ENCODE measurements at regions not wholly inside any gene's neighbourhood (a gene's known extent, or its start where the extent isn't known, plus 50 kb on each side); places are given as distances from the start of the nearest gene placed in this dataset.

DNA sequence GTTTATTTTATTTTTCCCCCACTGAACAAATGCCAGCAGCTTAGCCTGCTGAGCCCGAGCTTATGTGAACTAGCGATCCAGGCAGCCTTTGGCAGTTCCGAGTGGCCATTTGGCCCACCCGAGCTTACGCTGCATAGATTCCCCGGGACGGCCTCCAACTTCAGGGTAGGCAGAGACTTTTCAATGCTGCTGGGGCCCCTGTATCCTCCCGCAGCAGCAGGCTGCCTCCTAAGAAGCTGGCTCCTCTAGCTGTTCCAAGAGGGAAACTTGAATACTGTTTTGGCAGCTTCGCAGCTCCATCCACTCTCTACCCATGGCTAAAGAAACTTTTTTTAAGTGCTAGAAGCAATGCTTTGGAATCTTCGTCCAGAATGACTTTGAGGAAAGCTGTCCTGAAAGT, 295.2 kb downstream of the SS18 start:
- Histone ChIP-seq H3K4me1 (ENCODE audit: insufficient read depth) (no peaks in the 10 kb centered on the region), H3K9me3 (ENCODE audit: low read depth) (no peaks in the 10 kb centered on the region), H3K79me2 (no peaks in the 10 kb centered on the region), H3K4me3 (no peak overlapping the region), H2AFZ (no peak overlapping the region), H3K27ac (no peak overlapping the region), H3K36me3 (replicated peaks; ENCODE audit: insufficient read depth, low read depth) (no peaks in the 10 kb centered on the region), H4K20me1 (ENCODE audit: insufficient read depth, poor library complexity, severe bottlenecking) (no peaks in the 10 kb centered on the region), H3K9me2 (replicated peaks; ENCODE audit: insufficient read depth) (no peaks in the 10 kb centered on the region), H3K27me3 (no peaks in the 10 kb centered on the region), H3K4me2 (no peak overlapping the region)
- TF ChIP-seq EZH2 (IDR thresholded peaks at IDR 0.05; ENCODE audit: borderline replicate concordance) (no peak), EZH2phosphoT487 (IDR thresholded peaks at IDR 0.05; ENCODE audit: low read depth, severe bottlenecking, unreplicated experiment) (no peak)
- TF ChIP-seq, protein P1, sequence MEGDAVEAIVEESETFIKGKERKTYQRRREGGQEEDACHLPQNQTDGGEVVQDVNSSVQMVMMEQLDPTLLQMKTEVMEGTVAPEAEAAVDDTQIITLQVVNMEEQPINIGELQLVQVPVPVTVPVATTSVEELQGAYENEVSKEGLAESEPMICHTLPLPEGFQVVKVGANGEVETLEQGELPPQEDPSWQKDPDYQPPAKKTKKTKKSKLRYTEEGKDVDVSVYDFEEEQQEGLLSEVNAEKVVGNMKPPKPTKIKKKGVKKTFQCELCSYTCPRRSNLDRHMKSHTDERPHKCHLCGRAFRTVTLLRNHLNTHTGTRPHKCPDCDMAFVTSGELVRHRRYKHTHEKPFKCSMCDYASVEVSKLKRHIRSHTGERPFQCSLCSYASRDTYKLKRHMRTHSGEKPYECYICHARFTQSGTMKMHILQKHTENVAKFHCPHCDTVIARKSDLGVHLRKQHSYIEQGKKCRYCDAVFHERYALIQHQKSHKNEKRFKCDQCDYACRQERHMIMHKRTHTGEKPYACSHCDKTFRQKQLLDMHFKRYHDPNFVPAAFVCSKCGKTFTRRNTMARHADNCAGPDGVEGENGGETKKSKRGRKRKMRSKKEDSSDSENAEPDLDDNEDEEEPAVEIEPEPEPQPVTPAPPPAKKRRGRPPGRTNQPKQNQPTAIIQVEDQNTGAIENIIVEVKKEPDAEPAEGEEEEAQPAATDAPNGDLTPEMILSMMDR (IDR thresholded peaks at IDR 0.05; ENCODE audit: poor library complexity): no peak
- no peak for DNase-seq (ENCODE audit: low spot score)
- WGBS (ENCODE audit: low lambda C conversion rate, missing lambda C conversion rate): 84% methylated on average over 10 of the region's 10 CpGs

DNA sequence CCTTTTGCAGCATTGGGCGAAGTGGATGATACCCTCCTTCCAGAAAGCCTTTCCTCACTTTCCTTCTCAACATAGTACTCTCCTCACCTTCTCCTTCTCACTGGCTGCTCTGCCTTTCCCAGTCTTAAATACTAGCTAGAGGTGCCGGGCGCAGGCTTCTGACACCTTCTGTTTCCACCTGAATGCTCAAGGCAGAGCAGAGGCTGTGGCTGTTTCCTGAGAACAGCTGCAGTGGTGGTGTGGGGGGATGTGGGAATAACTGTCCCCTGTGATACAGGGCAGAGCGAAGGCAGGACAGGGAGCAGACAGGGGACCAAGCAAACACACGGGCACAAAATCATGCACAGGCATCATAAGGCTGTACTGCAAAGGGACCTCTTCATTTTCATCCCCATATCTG, 303.1 kb downstream of the SS18 start:
- Histone ChIP-seq H3K9me2 (replicated peaks; ENCODE audit: insufficient read depth) (no peaks in the 10 kb centered on the region), H3K4me3 (no peak overlapping the region), H3K27ac (no peak overlapping the region), H3K9me3 (ENCODE audit: low read depth) (no peaks in the 10 kb centered on the region), H4K20me1 (ENCODE audit: insufficient read depth, poor library complexity, severe bottlenecking) (no peaks in the 10 kb centered on the region), H3K4me2 (no peak overlapping the region), H3K36me3 (replicated peaks; ENCODE audit: insufficient read depth, low read depth) (no peaks in the 10 kb centered on the region), H3K79me2 (no peaks in the 10 kb centered on the region), H3K27me3 (no peaks in the 10 kb centered on the region), H3K4me1 (ENCODE audit: insufficient read depth) (no peaks in the 10 kb centered on the region), H2AFZ (no peak overlapping the region)
- no peak for DNase-seq (ENCODE audit: low spot score)
- TF ChIP-seq EZH2 (IDR thresholded peaks at IDR 0.05; ENCODE audit: borderline replicate concordance): no peak
- no peak for TF ChIP-seq EZH2phosphoT487 (IDR thresholded peaks at IDR 0.05; ENCODE audit: low read depth, severe bottlenecking, unreplicated experiment)
- TF ChIP-seq, protein P1 (IDR thresholded peaks at IDR 0.05; ENCODE audit: poor library complexity): no peak
- 96% methylated on average over 5 of the region's 5 CpGs for WGBS (ENCODE audit: low lambda C conversion rate, missing lambda C conversion rate)

DNA sequence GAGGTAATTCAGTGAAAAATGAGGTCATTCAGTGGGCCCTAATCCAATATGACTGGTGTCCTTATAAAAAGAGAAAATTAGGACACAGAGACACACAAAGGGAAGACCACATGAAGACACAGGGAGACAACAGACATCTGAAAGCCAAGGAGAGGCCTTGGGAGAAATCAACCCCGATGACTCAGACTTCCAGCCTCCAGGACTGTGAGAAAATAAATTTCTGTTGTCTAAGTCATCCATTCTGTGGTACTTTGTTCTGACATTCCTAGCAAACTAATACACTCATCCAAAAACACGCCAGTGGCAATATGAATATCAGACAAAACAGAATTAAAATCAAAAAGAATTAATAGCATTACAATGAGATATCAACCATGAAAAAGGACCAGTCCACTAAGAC, 303.7 kb downstream of the SS18 start:
- no peak overlapping the region for H2AFZ ChIP-seq
- 86% methylated on average over 2 of the region's 2 CpGs for WGBS (ENCODE audit: low lambda C conversion rate, missing lambda C conversion rate)
- H3K36me3 ChIP-seq (replicated peaks; ENCODE audit: insufficient read depth, low read depth): no peaks in the 10 kb centered on the region
- no peak overlapping the region for H3K27ac ChIP-seq
- H3K4me3 ChIP-seq: no peak overlapping the region
- H3K4me1 ChIP-seq (ENCODE audit: insufficient read depth): no peaks in the 10 kb centered on the region
- TF ChIP-seq EZH2phosphoT487 (IDR thresholded peaks at IDR 0.05; ENCODE audit: low read depth, severe bottlenecking, unreplicated experiment): no peak
- no peak for TF ChIP-seq EZH2 (IDR thresholded peaks at IDR 0.05; ENCODE audit: borderline replicate concordance)
- TF ChIP-seq, protein P1 (IDR thresholded peaks at IDR 0.05; ENCODE audit: poor library complexity): no peak
- H3K9me3 ChIP-seq (ENCODE audit: low read depth): no peaks in the 10 kb centered on the region
- H3K27me3 ChIP-seq: no peaks in the 10 kb centered on the region
- H3K4me2 ChIP-seq: no peak overlapping the region
- H4K20me1 ChIP-seq (ENCODE audit: insufficient read depth, poor library complexity, severe bottlenecking): no peaks in the 10 kb centered on the region
- H3K9me2 ChIP-seq (replicated peaks; ENCODE audit: insufficient read depth): no peaks in the 10 kb centered on the region
- no peak for DNase-seq (ENCODE audit: low spot score)
- H3K79me2 ChIP-seq: no peaks in the 10 kb centered on the region

DNA sequence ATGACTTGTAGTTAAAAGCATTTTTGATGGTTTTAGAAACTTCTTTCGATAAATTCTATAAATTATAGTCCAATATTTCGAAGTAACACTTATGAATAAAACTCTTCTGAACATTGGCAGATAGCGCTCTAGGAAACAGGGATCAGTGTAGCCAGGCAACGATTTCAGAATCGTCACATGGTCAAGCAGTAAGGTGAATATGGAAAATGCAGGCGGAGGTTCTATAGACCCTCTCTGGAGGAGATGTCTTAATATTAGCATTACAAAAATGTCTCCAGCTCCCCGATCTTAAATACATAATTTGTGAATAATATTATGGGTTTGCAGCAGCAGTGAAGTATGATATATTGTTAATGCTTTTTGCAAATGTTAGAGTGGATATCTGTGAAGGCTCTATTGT, 310.3 kb downstream of the SS18 start:
- H3K4me1 ChIP-seq (ENCODE audit: insufficient read depth): no peaks in the 10 kb centered on the region
- H3K4me3 ChIP-seq: no peak overlapping the region
- H3K9me2 ChIP-seq (replicated peaks; ENCODE audit: insufficient read depth): no peaks in the 10 kb centered on the region
- H3K79me2 ChIP-seq: no peaks in the 10 kb centered on the region
- H3K36me3 ChIP-seq (replicated peaks; ENCODE audit: insufficient read depth, low read depth): no peaks in the 10 kb centered on the region
- no peak overlapping the region for H3K27ac ChIP-seq
- H4K20me1 ChIP-seq (ENCODE audit: insufficient read depth, poor library complexity, severe bottlenecking): no peaks in the 10 kb centered on the region
- no peak overlapping the region for H3K4me2 ChIP-seq
- no peaks in the 10 kb centered on the region for H3K9me3 ChIP-seq (ENCODE audit: low read depth)
- no peak overlapping the region for H2AFZ ChIP-seq
- TF ChIP-seq, protein P1 (IDR thresholded peaks at IDR 0.05; ENCODE audit: poor library complexity): no peak
- no peak for TF ChIP-seq EZH2phosphoT487 (IDR thresholded peaks at IDR 0.05; ENCODE audit: low read depth, severe bottlenecking, unreplicated experiment)
- TF ChIP-seq EZH2 (IDR thresholded peaks at IDR 0.05; ENCODE audit: borderline replicate concordance): no peak
- no peaks in the 10 kb centered on the region for H3K27me3 ChIP-seq
- 87% methylated on average over 7 of the region's 7 CpGs for WGBS (ENCODE audit: low lambda C conversion rate, missing lambda C conversion rate)
- no peak for DNase-seq (ENCODE audit: low spot score)
